Osteocyte (in vitro differentiated cells): ENCODE measurements at regions not wholly inside any gene's neighbourhood (a gene's known extent, or its start where the extent isn't known, plus 50 kb on each side); places are given as distances from the start of the nearest gene placed in this dataset.

Experiments used
- DNase-seq: peaks from one replicate; pipeline ENCODE4 v3.0.0; 2021; ENCODE audit warnings: mixed read lengths; ENCODE audit not compliant: unreplicated experiment; ENCODE audit errors: extremely low spot score
- H3K27ac Mint-ChIP-seq: one replicate; pipeline ENCODE4 v1.8.0; 2021; ENCODE audit warnings: mild to moderate bottlenecking, mixed read lengths; ENCODE audit not compliant: unreplicated experiment
- H3K27me3 Mint-ChIP-seq: one replicate; pipeline ENCODE4 v1.8.0; 2021; ENCODE audit warnings: mixed read lengths; ENCODE audit not compliant: unreplicated experiment
- H3K36me3 Mint-ChIP-seq: one replicate; pipeline ENCODE4 v1.8.0; 2021; ENCODE audit warnings: mixed read lengths; ENCODE audit not compliant: unreplicated experiment
- H3K4me1 Mint-ChIP-seq: one replicate; pipeline ENCODE4 v1.8.0; 2021; ENCODE audit warnings: mixed read lengths; ENCODE audit not compliant: unreplicated experiment
- H3K4me3 Mint-ChIP-seq: one replicate; pipeline ENCODE4 v1.8.0; 2021; ENCODE audit warnings: mild to moderate bottlenecking, moderate library complexity, mixed read lengths; ENCODE audit not compliant: unreplicated experiment
- H3K9me3 Mint-ChIP-seq: one replicate; pipeline ENCODE4 v1.8.0; 2021; ENCODE audit warnings: mixed read lengths; ENCODE audit not compliant: unreplicated experiment
- TF ChIP-seq, protein P1 (sequence below): fragments of 200-600 bp; sonication (generic); IDR thresholded peaks from 2 replicates; pipeline ENCODE4 v1.5.0; 2021; ENCODE audit warnings: antibody characterized with exemption, mild to moderate bottlenecking, moderate library complexity

DNA sequence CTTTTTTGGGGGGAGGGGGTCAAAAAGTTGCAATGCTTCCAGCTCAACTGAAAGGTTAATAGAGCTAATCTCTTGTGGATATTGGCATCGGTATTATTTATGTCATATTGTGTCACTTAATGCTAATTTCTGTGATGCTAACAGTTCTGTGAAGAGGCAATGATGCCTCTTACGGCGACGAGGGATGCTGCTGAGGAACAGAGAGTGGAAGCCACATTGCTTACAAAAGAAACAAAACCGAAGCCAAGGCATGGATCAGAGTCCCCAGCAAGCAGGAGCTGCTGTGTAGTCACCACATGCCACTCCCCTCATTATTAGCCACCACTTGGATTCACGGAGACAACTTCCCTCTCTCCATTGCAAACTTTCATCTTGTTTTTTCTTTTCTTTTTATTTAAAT lies 536.5 kb upstream of the MGMT start:
- H3K9me3 Mint-ChIP-seq = peaks cover 34% of the 10 kb centered on the region
- H3K4me1 Mint-ChIP-seq = no peaks in the 10 kb centered on the region
- H3K36me3 Mint-ChIP-seq = peaks cover 1% of the 10 kb centered on the region

DNA sequence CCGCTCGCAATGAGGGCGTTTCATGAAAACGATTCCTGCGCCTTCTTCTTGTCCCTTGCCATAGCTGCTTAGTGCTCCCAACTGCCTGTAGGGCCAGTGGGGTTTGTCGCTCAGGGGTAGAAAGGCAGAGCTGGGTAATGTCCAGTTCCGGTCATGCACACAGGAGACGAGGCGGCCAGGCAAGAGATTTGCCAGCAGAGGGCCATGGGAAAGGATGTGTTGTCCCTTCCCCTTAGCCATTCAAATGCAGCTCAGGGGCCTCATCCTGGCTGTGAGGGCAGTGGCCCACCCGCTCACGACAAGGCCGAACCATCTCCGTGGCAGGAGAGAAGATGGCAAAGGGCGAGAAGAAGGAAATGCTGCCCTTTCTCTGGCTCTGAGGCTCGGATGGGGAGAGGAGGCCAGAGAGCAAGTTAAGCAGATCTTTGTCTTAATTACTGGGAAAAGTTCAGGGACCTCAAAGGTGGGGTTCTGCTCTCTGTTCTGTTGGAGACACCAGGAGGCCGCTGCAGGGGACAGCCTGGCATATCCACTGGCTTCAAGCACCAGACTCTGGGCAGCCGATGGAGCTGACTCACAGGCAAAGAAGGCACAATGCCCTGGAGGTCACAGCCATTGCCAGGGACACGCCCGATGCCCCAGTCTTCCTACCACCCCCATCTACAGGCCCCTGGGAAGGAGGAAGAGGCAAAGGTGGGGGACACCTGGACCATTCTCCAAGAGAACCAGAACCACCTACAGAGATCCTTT lies 534.8 kb upstream of the MGMT start:
- Mint-ChIP-seq H3K9me3 (peaks cover 43% of the 10 kb centered on the region), H3K4me1 (no peaks in the 10 kb centered on the region), H3K27me3 (no peaks in the 10 kb centered on the region), H3K27ac (no peak overlapping the region), H3K36me3 (peaks cover 1% of the 10 kb centered on the region), H3K4me3 (no peak overlapping the region)
- TF ChIP-seq, protein P1, sequence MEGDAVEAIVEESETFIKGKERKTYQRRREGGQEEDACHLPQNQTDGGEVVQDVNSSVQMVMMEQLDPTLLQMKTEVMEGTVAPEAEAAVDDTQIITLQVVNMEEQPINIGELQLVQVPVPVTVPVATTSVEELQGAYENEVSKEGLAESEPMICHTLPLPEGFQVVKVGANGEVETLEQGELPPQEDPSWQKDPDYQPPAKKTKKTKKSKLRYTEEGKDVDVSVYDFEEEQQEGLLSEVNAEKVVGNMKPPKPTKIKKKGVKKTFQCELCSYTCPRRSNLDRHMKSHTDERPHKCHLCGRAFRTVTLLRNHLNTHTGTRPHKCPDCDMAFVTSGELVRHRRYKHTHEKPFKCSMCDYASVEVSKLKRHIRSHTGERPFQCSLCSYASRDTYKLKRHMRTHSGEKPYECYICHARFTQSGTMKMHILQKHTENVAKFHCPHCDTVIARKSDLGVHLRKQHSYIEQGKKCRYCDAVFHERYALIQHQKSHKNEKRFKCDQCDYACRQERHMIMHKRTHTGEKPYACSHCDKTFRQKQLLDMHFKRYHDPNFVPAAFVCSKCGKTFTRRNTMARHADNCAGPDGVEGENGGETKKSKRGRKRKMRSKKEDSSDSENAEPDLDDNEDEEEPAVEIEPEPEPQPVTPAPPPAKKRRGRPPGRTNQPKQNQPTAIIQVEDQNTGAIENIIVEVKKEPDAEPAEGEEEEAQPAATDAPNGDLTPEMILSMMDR = no peak
- no peak for DNase-seq

More for the DNA sequence above, 536.5 kb upstream of the MGMT start:
- no peak overlapping the region for H3K4me3 Mint-ChIP-seq
- no peak for DNase-seq
- no peaks in the 10 kb centered on the region for H3K27me3 Mint-ChIP-seq
- no peak overlapping the region for H3K27ac Mint-ChIP-seq
- TF ChIP-seq, protein P1 = no peak

DNA sequence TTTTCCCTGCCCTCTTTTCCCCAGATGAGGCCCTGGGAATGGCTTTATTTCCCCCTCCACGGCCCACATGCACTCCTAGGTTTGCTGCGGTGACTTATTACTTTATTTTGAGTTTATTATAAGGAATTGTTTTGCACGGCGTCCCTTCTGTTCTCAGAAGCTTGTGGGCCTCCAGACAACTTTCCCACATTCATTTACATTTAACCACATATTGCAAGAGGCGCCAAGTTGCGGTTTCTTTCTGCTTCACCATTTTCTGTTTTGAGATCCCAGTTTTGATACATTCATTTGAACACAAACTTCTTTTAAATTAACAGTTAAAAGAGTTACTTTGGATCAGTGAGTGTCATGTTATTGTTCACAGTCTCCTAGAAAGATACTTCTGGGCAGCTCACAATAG lies 532.5 kb upstream of the MGMT start:
- H3K4me3 Mint-ChIP-seq = no peak overlapping the region

DNA sequence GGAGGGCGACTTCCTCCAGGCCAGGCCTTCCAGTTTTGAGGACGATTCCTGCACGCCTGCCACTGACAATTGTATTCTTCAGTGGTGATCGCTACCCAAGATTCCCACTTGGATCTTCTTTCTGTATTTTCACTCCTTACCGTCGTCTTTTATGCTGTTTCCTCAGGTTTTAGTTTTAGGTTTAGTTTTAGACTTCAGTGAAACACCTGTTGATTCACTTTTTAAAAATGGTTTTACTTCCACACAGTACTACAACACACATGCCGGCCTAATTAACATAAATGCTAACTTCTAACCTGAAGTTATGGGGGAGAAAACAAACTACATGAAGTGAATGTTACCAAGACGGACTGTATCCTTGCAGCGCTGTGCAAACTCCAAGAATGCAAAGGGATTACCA lies 530.6 kb upstream of the MGMT start:
- TF ChIP-seq, protein P1 = no peak
- Mint-ChIP-seq H3K27ac (no peak overlapping the region), H3K36me3 (no peaks in the 10 kb centered on the region), H3K9me3 (peaks cover 56% of the 10 kb centered on the region), H3K27me3 (no peaks in the 10 kb centered on the region), H3K4me1 (no peaks in the 10 kb centered on the region), H3K4me3 (no peak overlapping the region)
- DNase-seq = no peak

More for the DNA sequence above, 532.5 kb upstream of the MGMT start:
- Mint-ChIP-seq H3K27ac (no peak overlapping the region), H3K4me1 (no peaks in the 10 kb centered on the region), H3K9me3 (peaks cover 50% of the 10 kb centered on the region), H3K36me3 (no peaks in the 10 kb centered on the region), H3K27me3 (no peaks in the 10 kb centered on the region)
- no peak for DNase-seq
- TF ChIP-seq, protein P1 = no peak

DNA sequence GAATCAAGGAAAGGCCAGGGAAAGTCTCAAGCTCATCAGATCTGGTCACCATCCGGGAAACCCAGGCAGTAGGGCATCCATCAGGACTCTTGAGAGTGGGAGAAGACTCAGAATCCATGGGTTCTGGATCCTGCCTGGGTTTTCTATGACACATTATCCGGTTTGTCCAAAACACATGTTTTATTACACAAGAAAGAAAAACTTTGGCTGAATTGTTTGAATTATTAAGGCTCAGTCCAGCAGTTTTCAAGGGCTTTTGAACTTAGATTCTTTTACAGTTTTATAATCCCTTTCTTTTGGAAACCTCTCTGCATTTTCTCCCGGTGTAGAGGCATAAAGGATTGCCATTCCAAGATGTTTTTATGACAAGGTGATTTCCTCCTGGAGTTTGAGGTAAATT lies 528.5 kb upstream of the MGMT start:
- H3K4me1 Mint-ChIP-seq = no peaks in the 10 kb centered on the region
- TF ChIP-seq, protein P1 = no peak
- peaks cover 46% of the 10 kb centered on the region for H3K9me3 Mint-ChIP-seq
- no peak for DNase-seq
- no peaks in the 10 kb centered on the region for H3K36me3 Mint-ChIP-seq
- no peaks in the 10 kb centered on the region for H3K27me3 Mint-ChIP-seq
- no peak overlapping the region for H3K4me3 Mint-ChIP-seq
- no peak overlapping the region for H3K27ac Mint-ChIP-seq
